H9 (cell line): ENCODE measurements at regions not wholly inside any gene's neighbourhood (a gene's known extent, or its start where the extent isn't known, plus 50 kb on each side); places are given as distances from the start of the nearest gene placed in this dataset.
A peak's percentile ranks its signal among the peaks of the same experiment; 100 is the strongest.

Experiments used
- DNase-seq: peaks from one replicate; pipeline ENCODE4 v3.0.0-alpha.2; 2017
- H2AFZ ChIP-seq: one replicate; pipeline ENCODE4 v1.6.1; 2013; ENCODE audit warnings: mild to moderate bottlenecking, low read length, control low read depth, moderate library complexity
- H2AK5ac ChIP-seq: 2 replicates; pipeline ENCODE4 v1.6.1; 2013; ENCODE audit warnings: low read length, control low read depth, mixed read lengths; ENCODE audit not compliant: insufficient read length
- H2BK120ac ChIP-seq: one replicate; pipeline ENCODE4 v1.6.1; 2013; ENCODE audit warnings: low read depth, mild to moderate bottlenecking, low read length, control low read depth, inconsistent platforms; ENCODE audit not compliant: poor library complexity, severe bottlenecking
- H2BK12ac ChIP-seq: 2 replicates; pipeline ENCODE4 v1.6.1; 2013; ENCODE audit warnings: low read length, control low read depth, mixed read lengths, low read depth; ENCODE audit not compliant: insufficient read length
- H2BK15ac ChIP-seq: 2 replicates; pipeline ENCODE4 v1.6.1; 2013; ENCODE audit warnings: low read depth, low read length, control low read depth
- H2BK20ac ChIP-seq: one replicate; pipeline ENCODE4 v1.6.1; 2013; ENCODE audit warnings: low read depth, mild to moderate bottlenecking, low read length, control low read depth, inconsistent platforms; ENCODE audit not compliant: poor library complexity, severe bottlenecking
- H2BK5ac ChIP-seq: 2 replicates; pipeline ENCODE4 v1.6.1; 2013; ENCODE audit warnings: low read length, control low read depth, mixed read lengths; ENCODE audit not compliant: insufficient read length
- H3K14ac ChIP-seq: 2 replicates; pipeline ENCODE4 v1.6.1; 2013; ENCODE audit warnings: low read length, control low read depth; ENCODE audit not compliant: insufficient read depth
- H3K18ac ChIP-seq: 2 replicates; pipeline ENCODE4 v1.6.1; 2013; ENCODE audit warnings: low read depth, mild to moderate bottlenecking, mixed read lengths, low read length, control low read depth; ENCODE audit not compliant: insufficient read length
- H3K23ac ChIP-seq: 2 replicates; pipeline ENCODE4 v1.6.1; 2013; ENCODE audit warnings: low read length, control low read depth, mixed read lengths, low read depth; ENCODE audit not compliant: insufficient read length
- H3K23me2 ChIP-seq: 2 replicates; pipeline ENCODE4 v1.6.1; 2013; ENCODE audit warnings: low read depth, mild to moderate bottlenecking, mixed read lengths, low read length, control low read depth; ENCODE audit not compliant: insufficient read length, poor library complexity, severe bottlenecking
- H3K27ac ChIP-seq: 2 replicates; pipeline ENCODE4 v1.5.1; 2013; ENCODE audit warnings: low read length, control low read depth, mixed read lengths, low read depth; ENCODE audit not compliant: insufficient read length
- H3K27me3 ChIP-seq: 2 replicates; pipeline ENCODE4 v1.6.1; 2013; ENCODE audit warnings: low read length, control low read depth, inconsistent platforms; ENCODE audit not compliant: insufficient read depth
- H3K4ac ChIP-seq: 2 replicates; pipeline ENCODE4 v1.6.1; 2013; ENCODE audit warnings: low read depth, mild to moderate bottlenecking, control low read depth, inconsistent platforms, low read length, moderate library complexity
- H3K4me1 ChIP-seq: 2 replicates; pipeline ENCODE4 v1.6.1; 2013; ENCODE audit warnings: low read length, control low read depth, inconsistent platforms; ENCODE audit not compliant: insufficient read depth
- H3K4me2 ChIP-seq: 2 replicates; pipeline ENCODE4 v1.6.1; 2013; ENCODE audit warnings: low read length, control low read depth, mixed read lengths; ENCODE audit not compliant: insufficient read length, insufficient read depth
- H3K56ac ChIP-seq: 2 replicates; pipeline ENCODE4 v1.6.1; 2013; ENCODE audit warnings: low read depth, mild to moderate bottlenecking, mixed read lengths, low read length, control low read depth; ENCODE audit not compliant: insufficient read length
- H3K79me1 ChIP-seq: 2 replicates; pipeline ENCODE4 v1.6.1; 2013; ENCODE audit warnings: low read depth, mild to moderate bottlenecking, moderate library complexity, low read length, control low read depth, inconsistent platforms; ENCODE audit not compliant: insufficient read depth, poor library complexity, severe bottlenecking
- H3K79me2 ChIP-seq: 2 replicates; pipeline ENCODE4 v1.6.1; 2013; ENCODE audit warnings: low read length, control low read depth, inconsistent platforms; ENCODE audit not compliant: insufficient read depth
- H3K9ac ChIP-seq: 2 replicates; pipeline ENCODE4 v1.6.1; 2013; ENCODE audit warnings: low read length, control low read depth, mixed read lengths; ENCODE audit not compliant: insufficient read length; ENCODE audit errors: extremely low read depth
- H3K9me3 ChIP-seq: one replicate; pipeline ENCODE4 v1.6.1; 2013; ENCODE audit warnings: low read depth, low read length, inconsistent platforms; ENCODE audit not compliant: control insufficient read depth
- H3T11ph ChIP-seq: one replicate; pipeline ENCODE4 v1.6.1; 2013; ENCODE audit warnings: mild to moderate bottlenecking, low read length, control low read depth, inconsistent platforms
- H4K20me1 ChIP-seq: one replicate; pipeline ENCODE4 v1.6.1; 2013; ENCODE audit not compliant: control insufficient read depth, insufficient read length, insufficient read depth
- H4K5ac ChIP-seq: 2 replicates; pipeline ENCODE4 v1.6.1; 2013; ENCODE audit warnings: low read depth, mild to moderate bottlenecking, mixed read lengths, low read length, control low read depth; ENCODE audit not compliant: insufficient read length
- H4K8ac ChIP-seq: replicated peaks from 2 replicates; pipeline ENCODE4 v1.6.1; 2013; ENCODE audit warnings: low read length, control low read depth, mixed read lengths, low read depth; ENCODE audit not compliant: insufficient read length
- H4K91ac ChIP-seq: 2 replicates; pipeline ENCODE4 v1.6.1; 2013; ENCODE audit warnings: low read depth, mild to moderate bottlenecking, moderate library complexity, mixed read lengths, low read length, control low read depth; ENCODE audit not compliant: insufficient read length
- H3K27ac Mint-ChIP-seq, 3 experiments: 2 replicates in 2 of 3; 3 replicates in 1 of 3; pipeline ENCODE4 v1.8.0; 2020 to 2021; ENCODE audit warnings: mixed read lengths in 3 of 3, mild to moderate bottlenecking in 1 of 3, moderate library complexity in 1 of 3
- H3K27me3 Mint-ChIP-seq: 2 replicates; pipeline ENCODE4 v1.8.0; 2021; ENCODE audit warnings: low read depth, mild to moderate bottlenecking, moderate library complexity, mixed read lengths
- H3K36me3 Mint-ChIP-seq, 3 experiments: 2 replicates in 2 of 3; 3 replicates in 1 of 3; pipeline ENCODE4 v1.8.0; 2020 to 2021; ENCODE audit warnings: low read depth in 3 of 3, mixed read lengths in 3 of 3; ENCODE audit not compliant: insufficient read depth in 1 of 3
- H3K4me1 Mint-ChIP-seq, 2 experiments: 2 replicates each; pipeline ENCODE4 v1.8.0; 2020; ENCODE audit warnings: mixed read lengths in 2 of 2
- H3K4me3 Mint-ChIP-seq, 2 experiments: 2 replicates in 1 of 2; 3 replicates in 1 of 2; pipeline ENCODE4 v1.8.0; 2020 to 2021; ENCODE audit warnings: mild to moderate bottlenecking in 2 of 2, mixed read lengths in 2 of 2, moderate library complexity in 1 of 2
- H3K9me3 Mint-ChIP-seq, 2 experiments: 2 replicates in 1 of 2; 3 replicates in 1 of 2; pipeline ENCODE4 v1.8.0; 2020; ENCODE audit warnings: mild to moderate bottlenecking in 2 of 2, mixed read lengths in 2 of 2, moderate library complexity in 1 of 2
- WGBS: extraction: QIAGEN DNeasy Blood & Tissue Kit; methylation state at CpG from one replicate; pipeline ENCODE4 v1.1.7; 2013; ENCODE audit warnings: missing lambda C conversion rate, low lambda C conversion rate, mixed read lengths; ENCODE audit not compliant: insufficient read length; ENCODE audit errors: extremely low coverage; 5-methylcytosine and 5-hydroxymethylcytosine counted together
- TF ChIP-seq, protein P1 (sequence below): fragments of 200-600 bp; sonication (generic); conservative IDR thresholded peaks from 3 replicates; pipeline ENCODE4 v1.8.0; 2021; ENCODE audit warnings: antibody characterized with exemption, mild to moderate bottlenecking

DNA sequence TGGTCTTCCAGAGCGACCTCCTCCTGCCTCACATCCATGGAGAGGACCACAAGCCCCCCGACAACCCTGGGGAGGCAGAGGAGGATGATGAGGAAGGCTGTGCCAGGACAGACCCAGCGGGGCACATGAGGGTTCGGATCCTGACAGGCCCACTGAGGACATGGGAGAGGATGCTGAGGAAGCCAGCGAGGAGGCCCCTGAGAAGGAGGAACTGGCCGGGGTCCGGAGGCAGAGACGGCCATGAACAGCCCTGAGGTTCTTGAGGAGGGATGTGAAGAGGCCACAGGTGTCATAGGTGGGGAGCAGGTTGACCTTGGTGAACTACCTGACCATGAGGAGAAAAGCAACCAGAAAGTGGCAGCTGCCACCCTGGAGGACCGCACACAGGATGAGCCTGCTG, 54.9 kb upstream of the WNT7A start:
- Histone ChIP-seq H3K79me1 (no peaks in the 10 kb centered on the region), H3K27ac (no peak overlapping the region), H2BK15ac (no peak overlapping the region), H2AK5ac (no peak overlapping the region), H3K9me3 (no peaks in the 10 kb centered on the region), H3T11ph (no peak overlapping the region), H3K4me2 (no peak overlapping the region), H3K18ac (no peak overlapping the region), H4K5ac (no peak overlapping the region), H2BK120ac (no peak overlapping the region), H3K79me2 (no peaks in the 10 kb centered on the region), H3K27me3 (no peaks in the 10 kb centered on the region; the same call in 1 of the 2 replicates), H3K4me1 (no peaks in the 10 kb centered on the region), H3K4ac (no peak overlapping the region), H3K14ac (peak overlapping the region; percentile 47; the same call in 1 of the 2 replicates), H3K9ac (no peak overlapping the region), H4K20me1 (no peaks in the 10 kb centered on the region), H3K23me2 (no peaks in the 10 kb centered on the region), H3K23ac (no peak overlapping the region), H2BK5ac (no peak overlapping the region), H2AFZ (no peak overlapping the region), H4K8ac (no peak overlapping the region), H2BK20ac (no peak overlapping the region), H4K91ac (no peak overlapping the region), H3K56ac (no peak overlapping the region), H2BK12ac (no peak overlapping the region)
- Mint-ChIP-seq H3K27ac (no peak overlapping the region), H3K27me3 (peaks cover 20% of the 10 kb centered on the region), H3K9me3 (peaks cover 34 to 74% of the 10 kb centered on the region in 2 experiments), H3K4me3 (no peak overlapping the region), H3K36me3 (peaks cover 0 to 5% (median 0%) of the 10 kb centered on the region in 3 experiments; a peak in 2 of 7 replicates), H3K4me1 (no peaks in the 10 kb centered on the region)
- peak; percentile 18 for DNase-seq
- TF ChIP-seq, protein P1, sequence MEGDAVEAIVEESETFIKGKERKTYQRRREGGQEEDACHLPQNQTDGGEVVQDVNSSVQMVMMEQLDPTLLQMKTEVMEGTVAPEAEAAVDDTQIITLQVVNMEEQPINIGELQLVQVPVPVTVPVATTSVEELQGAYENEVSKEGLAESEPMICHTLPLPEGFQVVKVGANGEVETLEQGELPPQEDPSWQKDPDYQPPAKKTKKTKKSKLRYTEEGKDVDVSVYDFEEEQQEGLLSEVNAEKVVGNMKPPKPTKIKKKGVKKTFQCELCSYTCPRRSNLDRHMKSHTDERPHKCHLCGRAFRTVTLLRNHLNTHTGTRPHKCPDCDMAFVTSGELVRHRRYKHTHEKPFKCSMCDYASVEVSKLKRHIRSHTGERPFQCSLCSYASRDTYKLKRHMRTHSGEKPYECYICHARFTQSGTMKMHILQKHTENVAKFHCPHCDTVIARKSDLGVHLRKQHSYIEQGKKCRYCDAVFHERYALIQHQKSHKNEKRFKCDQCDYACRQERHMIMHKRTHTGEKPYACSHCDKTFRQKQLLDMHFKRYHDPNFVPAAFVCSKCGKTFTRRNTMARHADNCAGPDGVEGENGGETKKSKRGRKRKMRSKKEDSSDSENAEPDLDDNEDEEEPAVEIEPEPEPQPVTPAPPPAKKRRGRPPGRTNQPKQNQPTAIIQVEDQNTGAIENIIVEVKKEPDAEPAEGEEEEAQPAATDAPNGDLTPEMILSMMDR: no peak
- no CpG with 5 or more reads among the region's 9 CpGs for WGBS
